ENCODE measurements at regions not wholly inside any gene's neighbourhood (a gene's known extent, or its start where the extent isn't known, plus 50 kb on each side); places are given as distances from the start of the nearest gene placed in this dataset.
"Not testable (repeated sequence)": the region's sequence is repeated elsewhere in the genome, so short reads cannot be mapped to it uniquely, and the experiment has no call there.

- DNase-seq = no peak
These were observed 161.3 kb upstream of the CBLB start for GRCh38 chr3:106029954-106030626.

- DNase-seq = no peak
These were observed 161.8 kb upstream of the CBLB start for GRCh38 chr3:106030627-106030963.

- no peak for DNase-seq
These were observed 163.7 kb upstream of the CBLB start for GRCh38 chr3:106032479-106032878.

- peak; percentile 10 for DNase-seq
These were observed 164.8 kb upstream of the CBLB start for GRCh38 chr3:106033654-106034053.

- DNase-seq = no peak
These were observed 165.5 kb upstream of the CBLB start for GRCh38 chr3:106034313-106034712.

- DNase-seq = no peak
These were observed 166.8 kb upstream of the CBLB start for GRCh38 chr3:106035619-106036018.

- DNase-seq = no peak
These were observed 167.9 kb upstream of the CBLB start for GRCh38 chr3:106036696-106037095.

- DNase-seq = no peak
These were observed 178.4 kb upstream of the CBLB start for GRCh38 chr3:106047221-106047620.

GRCh38 chr3:106048946-106049481, 180.2 kb upstream of the CBLB start:
- DNase-seq = no peak

- no peak for DNase-seq
These were observed 181.0 kb upstream of the CBLB start for GRCh38 chr3:106049821-106050220.

GRCh38 chr3:106056931-106057330, 188.1 kb upstream of the CBLB start:
- no peak for DNase-seq

GRCh38 chr3:106058475-106058874, 189.7 kb upstream of the CBLB start:
- no peak for DNase-seq

- no peak for DNase-seq
These were observed 191.2 kb upstream of the CBLB start for GRCh38 chr3:106059953-106060517.

GRCh38 chr3:106063909-106064308, 195.1 kb upstream of the CBLB start:
- DNase-seq = no peak

- no peak for DNase-seq
These were observed 197.0 kb upstream of the CBLB start for GRCh38 chr3:106065831-106066230.

GRCh38 chr3:106067711-106068110, 198.9 kb upstream of the CBLB start:
- DNase-seq = no peak

GRCh38 chr3:106068381-106068780, 199.6 kb upstream of the CBLB start:
- no peak for DNase-seq

GRCh38 chr3:106068795-106069194, 200.0 kb upstream of the CBLB start:
- DNase-seq = peak; percentile 47

- no peak for DNase-seq
These were observed 201.4 kb upstream of the CBLB start for GRCh38 chr3:106070187-106070586.

GRCh38 chr3:106071306-106071705, 202.5 kb upstream of the CBLB start:
- no peak for DNase-seq

GRCh38 chr3:106072596-106072995, 203.8 kb upstream of the CBLB start:
- DNase-seq = not testable (repeated sequence)

GRCh38 chr3:106073806-106074205, 205.0 kb upstream of the CBLB start:
- DNase-seq = not testable (repeated sequence)

GRCh38 chr3:106075731-106076130, 206.9 kb upstream of the CBLB start:
- DNase-seq = not testable (repeated sequence)

GRCh38 chr3:106078635-106079034, 209.8 kb upstream of the CBLB start:
- DNase-seq = no peak

GRCh38 chr3:106082616-106083015, 213.8 kb upstream of the CBLB start:
- no peak for DNase-seq
